HG03066 (cell line): ENCODE measurements at regions not wholly inside any gene's neighbourhood (a gene's known extent, or its start where the extent isn't known, plus 50 kb on each side); places are given as distances from the start of the nearest gene placed in this dataset.
A peak's percentile ranks its signal among the peaks of the same experiment; 100 is the strongest.
"Not testable (repeated sequence)": the region's sequence is repeated elsewhere in the genome, so short reads cannot be mapped to it uniquely, and the experiment has no call there.

Experiments
- ATAC-seq: cut with Tn5 transposase; IDR thresholded peaks from one replicate; pipeline ENCODE4 v1.9.1; 2021; ENCODE audit warnings: low read depth; ENCODE audit not compliant: unreplicated experiment

DNA sequence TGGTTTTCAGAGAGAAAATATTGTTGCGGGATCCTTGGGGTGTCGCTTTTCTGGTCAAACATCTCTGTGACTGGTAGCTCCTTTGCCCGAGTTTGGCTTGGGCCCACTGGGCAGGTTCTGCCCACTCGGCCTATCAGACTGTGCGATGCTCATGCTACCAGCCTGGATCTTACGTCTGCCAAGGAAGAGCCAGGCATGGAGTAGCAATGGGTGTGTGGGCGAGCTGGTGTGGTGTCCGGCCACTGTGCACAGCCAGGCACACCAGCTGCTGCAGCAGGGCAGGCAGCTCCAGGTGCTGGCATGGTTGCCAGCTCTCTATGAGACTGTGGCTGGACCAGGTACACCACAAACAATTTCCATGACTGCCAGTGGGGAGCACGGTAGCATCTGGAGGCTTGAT, 1351.8 kb upstream of the PCDH20 start:
- ATAC-seq = no peak

DNA sequence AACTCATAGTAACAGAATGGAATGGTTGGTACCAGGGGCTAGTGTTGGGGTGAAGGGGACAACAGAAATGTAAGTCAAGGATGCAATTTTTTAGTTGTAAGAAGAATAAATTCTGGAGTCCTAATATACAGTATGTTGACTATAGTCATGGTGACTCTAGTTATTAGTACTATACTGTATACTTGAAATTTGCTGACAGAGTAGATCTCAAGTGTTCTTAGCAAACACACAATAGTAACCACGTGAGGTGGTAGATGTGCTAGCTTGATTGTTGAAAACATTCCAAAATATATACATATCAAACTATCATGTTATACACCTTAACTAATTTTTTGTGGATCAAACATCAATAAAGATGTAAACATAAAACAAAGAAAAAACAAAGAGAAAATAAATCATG, 1345.1 kb upstream of the PCDH20 start:
- no peak for ATAC-seq

DNA sequence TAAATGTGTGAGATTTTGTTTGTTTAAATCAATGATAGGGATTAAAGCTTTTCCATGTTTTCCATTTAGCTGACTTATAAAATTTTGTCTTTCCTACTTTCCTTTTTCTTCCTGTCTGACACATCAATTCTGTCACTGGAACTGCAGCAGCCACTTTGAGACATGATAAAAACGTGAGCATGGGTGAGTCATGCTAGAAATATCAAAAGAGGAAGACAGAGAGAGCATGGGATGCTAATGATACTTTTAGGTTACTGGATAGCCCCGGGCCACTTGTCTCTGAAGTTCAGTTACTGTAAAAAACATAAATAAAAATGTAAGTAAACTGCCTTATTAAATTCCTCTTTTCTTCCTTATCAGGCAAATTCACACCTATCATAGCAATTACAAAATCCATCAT, 1332.0 kb upstream of the PCDH20 start:
- no peak for ATAC-seq

DNA sequence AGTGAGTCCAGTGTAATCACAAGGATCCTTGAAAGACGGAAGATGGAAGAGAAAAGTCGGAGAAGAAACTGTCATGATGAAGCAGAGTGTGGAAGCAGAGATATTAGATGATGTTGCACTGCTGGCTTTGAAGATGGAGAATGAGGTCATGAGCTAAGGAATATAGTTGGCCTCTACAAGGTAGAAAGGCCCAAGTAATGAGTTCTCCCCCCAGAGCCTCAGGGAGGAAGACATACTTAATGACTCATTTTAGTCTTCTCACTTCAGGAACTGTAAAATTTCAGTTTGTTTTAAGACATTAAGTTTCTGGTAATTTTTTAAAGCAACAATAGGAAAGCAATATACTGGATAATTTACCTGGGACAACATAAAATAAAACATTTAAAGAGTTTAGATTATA, 1331.5 kb upstream of the PCDH20 start:
- no peak for ATAC-seq

DNA sequence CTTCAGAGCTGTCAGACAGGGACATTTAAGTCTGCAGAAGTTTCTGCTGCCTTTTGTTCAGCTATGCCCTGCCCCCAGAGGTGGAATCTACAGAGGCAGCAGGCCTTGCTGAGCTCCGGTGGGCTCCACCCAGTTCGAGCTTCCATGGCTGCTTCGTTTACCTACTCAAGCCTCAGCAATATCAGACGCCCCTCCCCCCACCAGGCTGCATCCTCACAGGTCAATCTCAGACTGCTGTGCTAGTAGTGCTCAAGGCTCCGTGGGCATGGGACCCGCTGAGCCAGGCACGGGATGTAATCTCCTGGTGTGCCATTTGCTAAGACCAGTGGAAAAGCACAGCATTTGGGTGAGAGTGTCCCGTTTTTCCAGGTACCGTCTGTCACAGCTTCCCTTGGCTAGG, 1314.1 kb upstream of the PCDH20 start:
- not testable (repeated sequence) for ATAC-seq

DNA sequence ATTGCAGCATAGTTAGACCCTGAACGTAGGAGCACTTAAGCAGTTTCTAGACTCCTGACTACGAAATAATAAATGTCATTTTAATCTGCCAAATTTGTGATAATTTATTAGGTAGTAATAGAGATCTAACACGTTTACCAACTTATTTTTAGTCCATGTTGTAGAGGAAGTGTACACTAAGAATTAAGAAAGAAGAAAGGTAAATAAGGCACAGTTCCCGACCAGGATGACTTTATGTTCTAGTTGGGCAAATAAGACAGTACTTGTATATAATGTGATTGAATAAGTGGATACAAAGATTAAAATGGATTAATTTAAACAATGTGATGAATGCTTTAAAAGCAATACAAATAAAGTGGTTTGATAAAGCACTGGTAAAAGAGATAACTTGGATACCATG, 1306.2 kb upstream of the PCDH20 start:
- no peak for ATAC-seq

DNA sequence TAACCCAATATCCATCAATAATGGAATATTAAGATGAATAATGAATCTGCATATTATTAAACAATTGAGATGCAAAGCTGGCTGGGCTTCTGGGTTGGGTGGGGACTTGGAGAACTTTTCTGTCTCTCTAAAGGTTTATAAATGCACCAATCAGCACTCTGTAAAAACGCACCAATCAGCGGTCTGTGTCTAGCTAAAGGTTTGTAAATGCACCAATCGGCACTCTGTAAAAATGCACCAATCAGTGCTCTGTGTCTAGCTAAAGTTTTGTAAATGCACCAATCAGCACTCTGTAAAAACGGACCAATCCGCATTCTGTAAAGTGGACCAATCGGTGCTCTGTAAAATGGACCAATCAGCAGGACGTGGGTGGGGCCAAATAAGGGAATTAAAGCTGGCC, 1296.3 kb upstream of the PCDH20 start:
- not testable (repeated sequence) for ATAC-seq

DNA sequence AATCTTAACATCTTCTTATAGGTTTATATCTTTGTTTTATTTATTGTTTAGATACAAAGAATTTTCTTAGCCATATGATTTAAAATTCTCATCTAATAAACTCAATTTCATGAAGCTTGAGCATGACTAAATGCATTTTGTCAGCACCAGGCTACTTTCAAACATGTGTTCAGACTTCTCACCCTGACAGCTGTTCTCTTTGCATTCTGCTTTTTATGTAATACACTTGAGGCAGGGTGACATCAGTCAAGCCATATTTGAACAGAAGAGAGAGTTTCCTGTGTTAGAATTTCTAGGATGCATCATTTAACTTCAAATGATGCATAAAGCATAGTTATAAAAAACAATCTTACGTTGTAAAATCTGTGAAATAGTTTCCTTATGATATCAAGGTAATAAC, 1295.1 kb upstream of the PCDH20 start:
- no peak for ATAC-seq

DNA sequence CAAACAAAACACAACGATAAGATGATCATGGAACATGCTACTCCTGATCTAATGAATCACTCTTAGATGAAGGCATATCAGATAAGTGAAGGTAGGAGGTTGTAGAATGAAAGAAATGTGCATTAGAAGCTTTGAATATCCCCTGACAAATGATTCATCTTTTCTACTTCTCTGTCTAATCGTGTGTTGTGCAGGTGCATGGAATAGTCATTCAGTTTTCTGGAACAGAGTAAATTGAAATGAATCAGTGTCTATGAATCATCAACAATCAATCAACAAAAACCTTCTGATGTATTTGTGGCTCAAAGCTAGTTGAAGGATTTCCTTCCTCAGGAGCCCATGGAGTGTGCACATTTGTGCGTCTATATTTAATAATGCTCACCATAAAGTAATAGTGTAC, 1290.4 kb upstream of the PCDH20 start:
- ATAC-seq = no peak

DNA sequence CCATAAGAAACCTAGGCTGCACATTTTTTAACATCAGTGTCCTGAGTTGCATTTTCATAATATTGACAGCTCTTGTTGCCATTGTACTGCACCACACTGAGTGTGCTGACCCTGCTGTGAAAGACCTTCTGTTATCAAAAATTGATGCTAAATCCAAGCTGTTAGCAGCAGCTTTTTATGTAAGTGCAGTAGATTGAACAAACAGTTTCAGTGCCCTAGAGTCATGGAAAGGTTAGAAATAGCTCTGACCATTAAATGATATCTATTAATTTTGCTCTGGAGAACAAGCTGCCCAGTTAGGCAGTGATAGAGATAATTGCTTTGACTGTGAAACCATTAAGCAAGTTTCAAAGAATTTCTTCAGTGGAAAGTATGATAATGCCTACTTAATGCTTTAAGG, 1289.2 kb upstream of the PCDH20 start:
- no peak for ATAC-seq

DNA sequence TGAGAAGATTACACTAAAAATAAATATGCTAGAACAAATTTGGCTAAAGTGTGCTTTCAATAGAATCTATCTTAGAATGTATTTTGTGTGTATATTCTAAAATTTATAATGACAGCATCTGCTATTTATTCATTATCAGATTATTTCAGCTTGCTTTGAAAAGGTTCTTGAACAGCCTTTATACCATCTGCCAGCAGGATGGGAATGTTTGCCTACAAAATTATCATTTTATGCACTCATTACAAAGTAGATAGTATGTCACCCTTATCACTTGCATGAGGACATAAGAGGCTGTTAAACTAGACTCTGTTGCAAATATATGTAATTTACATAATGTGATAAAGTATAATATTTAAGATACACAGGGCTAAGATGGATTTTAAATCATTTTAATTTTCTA, 1286.9 kb upstream of the PCDH20 start:
- ATAC-seq = no peak

DNA sequence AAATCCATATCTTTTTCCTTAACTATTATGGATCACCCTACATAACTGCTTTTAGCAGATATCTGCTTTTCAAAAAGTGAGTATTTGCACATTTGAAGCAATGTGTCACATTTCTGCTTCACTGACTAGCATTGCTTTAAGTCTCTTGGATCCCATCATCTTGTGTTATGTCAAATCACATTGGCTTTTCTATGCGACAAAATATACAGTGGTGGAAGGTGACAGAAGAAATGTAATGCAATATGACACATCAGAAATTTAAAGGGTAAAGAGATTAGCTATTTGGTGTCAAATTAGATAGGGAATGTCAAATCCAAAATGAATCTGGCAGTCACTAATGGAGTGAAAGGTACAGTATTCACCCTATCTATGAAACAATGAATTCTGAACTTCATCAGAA, 1282.1 kb upstream of the PCDH20 start:
- no peak for ATAC-seq

DNA sequence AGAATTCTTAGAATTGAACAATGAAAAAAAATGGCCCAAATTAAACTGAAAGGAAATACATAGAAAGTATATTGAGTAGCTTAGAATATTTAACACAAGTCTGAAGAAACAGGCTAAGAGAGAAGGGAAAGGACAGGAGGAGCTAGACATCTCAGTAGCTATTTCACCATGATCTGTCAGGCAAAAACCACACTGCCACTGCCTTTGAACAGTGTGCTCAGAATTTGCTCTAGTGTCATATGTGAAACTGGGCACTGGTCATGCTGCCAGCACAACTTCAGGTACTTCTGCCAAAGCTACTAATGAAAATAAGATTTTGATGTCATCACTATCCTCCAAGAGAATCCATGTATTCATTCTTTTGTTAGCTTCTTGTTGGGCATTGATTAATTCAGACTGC, 1280.8 kb upstream of the PCDH20 start:
- ATAC-seq = no peak

DNA sequence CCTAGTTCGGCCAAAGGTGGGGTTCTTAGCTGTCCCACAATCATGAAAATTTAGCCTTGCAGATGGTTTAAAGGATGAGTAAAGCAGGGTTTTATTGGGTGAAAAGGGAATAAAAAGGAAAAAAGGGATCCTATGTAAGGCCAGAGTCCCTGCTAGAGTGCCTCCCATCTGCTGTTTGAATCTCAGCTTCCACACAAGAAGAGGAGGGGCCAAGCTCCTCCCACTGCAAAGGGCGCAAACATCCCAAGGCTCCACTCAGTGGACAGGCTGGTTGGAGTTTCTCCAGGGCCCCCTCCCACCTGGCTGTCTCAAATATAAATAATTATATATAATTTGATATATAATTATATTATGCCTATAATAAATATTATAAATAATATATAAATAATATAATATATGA, 1272.1 kb upstream of the PCDH20 start:
- no peak for ATAC-seq

DNA sequence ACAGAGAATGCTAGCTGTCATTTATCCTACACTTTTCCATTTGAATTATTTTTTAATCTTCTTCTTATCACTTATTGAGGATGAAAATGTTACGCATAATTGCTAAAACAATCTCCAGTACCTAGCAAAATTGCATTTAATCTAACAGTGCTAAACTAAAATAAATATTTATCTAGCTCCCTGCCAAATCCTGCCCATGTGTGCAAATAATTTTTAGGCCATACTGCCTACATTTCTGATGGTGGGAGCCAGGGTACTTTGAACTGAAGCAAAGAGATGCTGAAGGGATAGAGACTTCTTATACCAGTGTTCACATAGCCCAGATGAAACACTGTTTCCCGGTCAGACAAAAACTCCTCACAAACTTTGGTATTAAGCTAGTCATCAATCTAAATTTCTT, 1268.7 kb upstream of the PCDH20 start:
- no peak for ATAC-seq

DNA sequence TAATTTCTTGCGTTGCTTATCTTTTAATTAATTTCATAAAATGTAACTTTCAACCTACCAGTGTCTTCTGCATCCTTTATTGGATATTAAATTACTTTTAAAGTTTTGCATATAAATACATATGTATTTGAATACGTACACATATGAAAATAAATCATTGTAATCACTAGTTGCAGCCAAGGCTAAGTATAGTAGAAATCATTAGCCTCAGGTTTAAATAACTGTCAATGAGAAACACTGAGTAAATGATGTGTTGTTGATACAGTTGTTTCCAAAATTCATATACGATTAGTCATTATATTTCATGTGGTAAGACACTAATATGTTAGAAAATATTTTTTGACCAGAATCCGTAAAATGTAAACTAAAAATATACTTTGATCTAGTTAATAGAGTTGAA, 1267.1 kb upstream of the PCDH20 start:
- ATAC-seq = no peak

DNA sequence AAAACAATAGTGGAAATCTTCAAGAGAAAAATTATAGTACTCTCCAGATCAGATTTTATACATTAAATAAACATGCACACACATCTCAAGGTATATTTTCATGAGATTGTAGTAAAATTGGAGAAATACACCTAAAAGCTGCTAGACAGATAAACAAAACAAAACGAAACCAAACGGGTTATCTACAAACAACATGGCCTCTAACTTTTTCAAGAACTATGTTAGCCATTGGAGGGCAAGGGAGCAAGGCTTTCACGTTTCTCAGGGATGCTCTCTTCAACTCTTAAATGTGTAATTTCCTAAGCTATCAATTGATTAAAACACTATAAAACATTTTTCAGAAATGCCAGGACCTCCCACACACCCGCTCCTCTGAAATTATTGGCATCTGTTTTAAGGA, 1262.4 kb upstream of the PCDH20 start:
- no peak for ATAC-seq

DNA sequence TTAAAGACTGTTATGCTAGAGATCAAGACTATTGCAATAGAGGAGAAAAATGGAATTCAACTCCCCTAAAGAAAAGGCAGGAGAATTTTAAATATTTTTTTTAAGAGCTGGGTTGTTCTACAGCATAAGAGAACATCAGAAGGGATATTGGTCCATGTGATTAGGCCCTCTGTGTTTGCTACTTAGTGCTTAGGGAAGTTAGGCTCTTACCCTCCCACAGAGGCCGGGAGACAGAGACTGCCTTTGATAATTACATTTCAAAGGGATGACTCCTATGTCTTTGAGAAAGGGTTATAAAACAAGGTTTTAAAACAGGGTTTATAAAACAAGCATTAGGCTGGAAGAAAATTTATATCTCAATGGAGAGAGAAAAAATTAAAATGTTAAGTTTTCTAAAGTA, 1248.1 kb upstream of the PCDH20 start:
- no peak for ATAC-seq

DNA sequence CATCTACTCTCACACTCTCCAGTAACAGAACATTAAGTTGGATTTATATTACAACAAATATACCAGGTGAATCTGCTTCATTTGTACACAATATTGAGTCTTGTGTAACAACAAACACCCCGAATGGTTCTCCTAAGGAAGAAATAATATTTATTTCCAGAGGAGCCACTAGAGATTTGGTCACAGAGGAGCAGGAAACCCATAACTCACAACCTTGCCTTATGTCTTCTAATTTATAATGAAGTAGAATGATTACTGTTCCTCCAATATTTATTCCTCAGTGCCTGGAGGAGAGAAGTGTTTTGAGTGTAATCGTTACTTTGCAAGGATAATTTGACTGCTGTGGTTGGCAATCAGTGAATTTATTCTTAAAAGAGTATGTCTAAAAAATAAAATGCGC, 1243.7 kb upstream of the PCDH20 start:
- no peak for ATAC-seq

DNA sequence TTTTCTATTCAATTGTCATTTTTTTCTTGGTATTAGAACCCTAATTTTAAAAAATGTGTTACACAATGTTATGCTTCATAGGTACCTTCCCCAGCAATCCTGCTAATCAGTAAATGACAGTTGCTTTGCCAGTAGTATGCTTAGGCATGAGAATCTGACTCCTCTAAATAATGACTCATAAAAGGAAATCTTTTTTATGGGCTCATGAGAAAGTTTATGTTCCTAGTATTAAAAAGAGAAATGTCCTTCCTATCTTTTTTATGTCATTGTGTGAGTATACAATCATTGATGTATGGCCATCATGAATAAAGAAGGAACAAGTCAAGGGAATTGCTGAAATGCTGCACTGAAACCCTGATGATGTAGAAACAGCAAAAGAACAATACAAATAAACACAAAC, 1237.7 kb upstream of the PCDH20 start:
- ATAC-seq = no peak

DNA sequence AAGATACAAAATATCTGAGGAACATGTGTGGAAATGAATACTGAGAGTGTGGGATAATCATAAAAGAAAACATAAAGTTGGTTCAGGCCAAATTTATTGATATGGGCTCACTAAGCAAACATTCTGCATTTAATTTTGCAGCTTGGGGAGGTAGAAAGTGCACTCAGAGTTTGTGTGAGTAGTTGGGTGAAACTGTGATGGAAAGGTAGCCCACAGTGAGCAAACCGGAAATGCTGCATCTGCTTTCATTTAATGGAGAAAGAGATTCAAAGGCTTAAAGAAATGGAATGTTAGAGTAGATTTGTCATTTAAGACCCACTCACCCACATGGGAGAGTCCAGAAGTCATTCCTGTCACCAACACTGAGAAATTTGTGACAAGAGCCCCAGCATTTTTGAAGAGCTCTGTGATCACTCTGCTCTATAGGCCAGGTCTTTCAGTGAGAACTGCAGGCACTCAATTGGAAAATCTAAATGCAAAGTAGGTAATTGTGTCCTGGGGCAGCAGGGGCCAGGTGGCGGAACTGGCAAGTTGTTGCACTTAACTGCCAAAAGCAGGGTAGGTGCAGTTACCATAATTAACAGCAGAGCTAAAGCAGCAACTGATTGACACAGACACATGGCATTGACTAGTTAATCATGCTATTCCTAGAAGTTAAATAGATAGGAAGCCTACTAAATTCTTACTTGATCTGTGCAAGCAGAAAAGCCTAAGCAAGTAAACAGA, 1228.3 kb upstream of the PCDH20 start:
- ATAC-seq = peak; percentile 85

DNA sequence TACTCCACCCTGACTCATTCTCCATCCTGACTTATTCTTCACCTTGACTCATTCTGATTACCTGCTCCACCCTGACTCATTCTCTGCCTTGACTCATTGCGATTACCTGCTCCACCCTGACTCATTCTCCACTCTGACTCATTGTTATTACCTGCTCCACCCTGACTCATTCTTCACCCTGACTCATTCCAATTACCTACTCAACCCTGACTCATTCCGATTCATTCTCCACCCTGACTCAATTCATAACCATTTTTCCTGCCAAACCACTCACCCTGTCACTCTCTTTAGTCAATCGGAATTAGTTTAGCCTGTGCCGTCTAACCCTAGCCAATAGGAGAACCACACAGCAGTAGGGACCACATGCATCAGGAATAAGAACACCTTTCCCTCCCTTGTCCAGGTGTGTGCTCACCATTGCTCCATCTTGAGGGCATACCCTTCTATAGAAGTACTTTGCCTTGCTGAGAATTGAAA, 1227.4 kb upstream of the PCDH20 start:
- no peak for ATAC-seq

DNA sequence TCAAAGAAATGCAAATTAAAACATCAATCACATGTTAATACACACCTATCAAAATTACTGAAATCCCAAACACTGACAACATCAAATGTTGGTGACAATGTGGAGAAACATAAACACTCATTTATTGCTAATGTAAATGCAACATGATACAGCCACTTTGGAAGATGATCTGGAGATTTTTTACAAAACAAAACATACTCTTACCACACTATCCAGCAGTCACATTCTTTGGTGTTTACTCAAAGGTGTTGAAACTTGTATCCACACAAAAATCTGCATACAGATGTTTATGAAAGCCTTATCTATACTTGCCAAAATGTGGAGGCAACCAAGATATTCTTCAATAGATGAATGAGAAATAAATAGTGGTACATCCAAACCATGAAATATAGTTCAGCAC, 1219.5 kb upstream of the PCDH20 start:
- no peak for ATAC-seq
